ENCODE measurements at regions not wholly inside any gene's neighbourhood (a gene's known extent, or its start where the extent isn't known, plus 50 kb on each side); places are given as distances from the start of the nearest gene placed in this dataset.

DNA sequence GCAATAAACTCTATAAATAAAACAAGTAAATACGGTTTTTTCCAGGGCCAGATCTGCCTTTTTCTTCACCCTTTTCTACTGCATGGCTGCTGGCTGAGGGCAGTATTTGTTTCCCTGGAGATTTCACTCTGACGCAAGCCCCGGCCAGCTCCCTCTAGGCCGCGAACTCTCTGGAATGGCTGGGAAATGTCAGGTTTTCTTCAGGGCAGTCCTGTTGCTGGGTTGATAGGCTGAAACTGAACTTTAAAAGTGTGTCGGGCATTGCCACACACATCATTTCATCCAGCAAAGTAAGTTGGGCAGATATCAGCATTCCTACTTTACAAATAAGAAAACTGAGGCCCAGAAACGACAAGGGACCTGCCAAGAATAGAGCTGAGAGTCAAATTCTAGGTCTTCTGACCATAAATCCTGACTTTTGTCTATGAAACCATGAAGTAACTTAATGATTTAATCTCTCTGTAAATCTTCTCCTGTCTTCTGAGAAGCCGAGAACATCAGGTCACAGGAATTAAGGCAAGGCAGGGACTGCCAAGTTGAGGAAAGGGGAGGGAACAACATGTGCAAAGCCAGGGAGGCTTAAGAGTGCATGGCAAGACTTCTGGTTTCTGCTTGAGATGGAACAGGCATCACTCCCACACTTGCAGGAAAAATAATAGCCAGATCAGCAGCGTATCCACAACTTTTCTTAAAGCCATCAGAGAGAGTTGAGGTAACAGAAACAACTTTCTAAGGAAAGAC lies 205.0 kb upstream of the CCDC196 start:
- Histone ChIP-seq H3K27ac (ENCODE audit: low read depth, low read length, poor library complexity, severe bottlenecking) (no peak overlapping the region), H3K36me3 (ENCODE audit: insufficient read depth, low read length, poor library complexity, severe bottlenecking) (no peaks in the 10 kb centered on the region), H3K27me3 (replicated peaks; ENCODE audit: insufficient read depth, low read depth, low read length, poor library complexity) (no peaks in the 10 kb centered on the region), H3K4me3 (ENCODE audit: low read depth, low read length, poor library complexity, severe bottlenecking) (no peak overlapping the region), H3K9me3 (ENCODE audit: low read depth, low read length, poor library complexity, severe bottlenecking) (no peaks in the 10 kb centered on the region), H3K4me1 (ENCODE audit: insufficient read depth, low read length, poor library complexity, severe bottlenecking) (no peaks in the 10 kb centered on the region)
- POLR2A ChIA-PET (ENCODE audit: low non-redundant PET) = no interaction called here
- no peak for DNase-seq (ENCODE audit: low spot score)
- intact Hi-C loops (cut with micrococcal nuclease; ENCODE audit: unreplicated experiment) = no loop called here
- CTCF ChIA-PET = no interaction called here
- TF ChIP-seq, protein P1, sequence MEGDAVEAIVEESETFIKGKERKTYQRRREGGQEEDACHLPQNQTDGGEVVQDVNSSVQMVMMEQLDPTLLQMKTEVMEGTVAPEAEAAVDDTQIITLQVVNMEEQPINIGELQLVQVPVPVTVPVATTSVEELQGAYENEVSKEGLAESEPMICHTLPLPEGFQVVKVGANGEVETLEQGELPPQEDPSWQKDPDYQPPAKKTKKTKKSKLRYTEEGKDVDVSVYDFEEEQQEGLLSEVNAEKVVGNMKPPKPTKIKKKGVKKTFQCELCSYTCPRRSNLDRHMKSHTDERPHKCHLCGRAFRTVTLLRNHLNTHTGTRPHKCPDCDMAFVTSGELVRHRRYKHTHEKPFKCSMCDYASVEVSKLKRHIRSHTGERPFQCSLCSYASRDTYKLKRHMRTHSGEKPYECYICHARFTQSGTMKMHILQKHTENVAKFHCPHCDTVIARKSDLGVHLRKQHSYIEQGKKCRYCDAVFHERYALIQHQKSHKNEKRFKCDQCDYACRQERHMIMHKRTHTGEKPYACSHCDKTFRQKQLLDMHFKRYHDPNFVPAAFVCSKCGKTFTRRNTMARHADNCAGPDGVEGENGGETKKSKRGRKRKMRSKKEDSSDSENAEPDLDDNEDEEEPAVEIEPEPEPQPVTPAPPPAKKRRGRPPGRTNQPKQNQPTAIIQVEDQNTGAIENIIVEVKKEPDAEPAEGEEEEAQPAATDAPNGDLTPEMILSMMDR (conservative IDR thresholded peaks at IDR 0.05; ENCODE audit: low read depth, low read length) = no peak
- TF ChIP-seq EZH2 (IDR thresholded peaks at IDR 0.05; ENCODE audit: borderline replicate concordance, low read depth, low read length, poor library complexity, severe bottlenecking) = no peak
- no TSS peak for BruUV-seq (replicated peaks)

DNA sequence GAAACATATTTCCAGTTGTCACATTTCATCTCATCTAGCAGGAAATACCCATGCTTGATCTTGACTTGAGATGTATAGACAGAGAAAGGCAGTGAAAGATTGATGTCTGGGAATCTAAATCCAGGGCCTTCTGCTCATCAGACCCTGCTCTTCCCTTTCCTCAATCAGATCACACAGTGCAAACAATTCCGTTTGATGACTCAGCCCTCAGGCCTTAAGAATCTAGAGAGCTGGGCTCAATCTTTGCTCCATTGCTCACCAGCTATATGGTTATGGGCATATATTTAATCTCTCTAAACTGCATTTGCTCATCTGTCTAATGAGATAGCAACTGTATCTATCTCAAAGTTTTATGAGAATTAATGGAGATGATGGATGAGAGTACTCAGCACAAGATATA lies 201.8 kb upstream of the CCDC196 start:
- BruUV-seq (replicated peaks) = no TSS peak
- no peaks in the 10 kb centered on the region for H3K9me3 ChIP-seq (ENCODE audit: low read depth, low read length, poor library complexity, severe bottlenecking)
- ChIA-PET CTCF (no interaction called here), POLR2A (ENCODE audit: low non-redundant PET) (no interaction called here)
- no peak overlapping the region for H3K27ac ChIP-seq (ENCODE audit: low read depth, low read length, poor library complexity, severe bottlenecking)
- no peaks in the 10 kb centered on the region for H3K4me1 ChIP-seq (ENCODE audit: insufficient read depth, low read length, poor library complexity, severe bottlenecking)
- H3K27me3 ChIP-seq (replicated peaks; ENCODE audit: insufficient read depth, low read depth, low read length, poor library complexity) = no peaks in the 10 kb centered on the region
- DNase-seq (ENCODE audit: low spot score) = no peak
- TF ChIP-seq, protein P1 (conservative IDR thresholded peaks at IDR 0.05; ENCODE audit: low read depth, low read length) = no peak
- no peak for TF ChIP-seq EZH2 (IDR thresholded peaks at IDR 0.05; ENCODE audit: borderline replicate concordance, low read depth, low read length, poor library complexity, severe bottlenecking)
- no peaks in the 10 kb centered on the region for H3K36me3 ChIP-seq (ENCODE audit: insufficient read depth, low read length, poor library complexity, severe bottlenecking)
- intact Hi-C loops (cut with micrococcal nuclease; ENCODE audit: unreplicated experiment) = no loop called here
- no peak overlapping the region for H3K4me3 ChIP-seq (ENCODE audit: low read depth, low read length, poor library complexity, severe bottlenecking)

DNA sequence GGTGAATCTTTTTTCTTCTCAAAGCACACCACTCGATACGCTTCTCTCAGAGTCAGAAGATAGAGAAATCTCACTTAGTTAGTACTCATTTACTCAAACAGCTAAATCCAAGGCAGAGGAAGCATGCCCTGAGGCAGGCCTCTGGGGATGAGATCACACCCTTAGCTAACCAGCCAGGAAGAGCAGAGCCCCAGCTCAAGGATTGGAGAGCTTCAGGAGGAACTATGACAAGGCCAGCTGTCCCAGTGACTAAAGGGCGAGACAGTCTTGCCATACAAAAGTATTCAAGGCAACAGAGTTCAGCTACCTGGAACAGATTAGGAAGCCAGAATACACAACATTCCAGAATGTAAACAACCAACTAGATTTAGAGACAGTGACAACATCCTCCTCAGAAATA lies 197.7 kb upstream of the CCDC196 start:
- TF ChIP-seq EZH2 (IDR thresholded peaks at IDR 0.05; ENCODE audit: borderline replicate concordance, low read depth, low read length, poor library complexity, severe bottlenecking) = no peak
- TF ChIP-seq, protein P1 (conservative IDR thresholded peaks at IDR 0.05; ENCODE audit: low read depth, low read length) = no peak
- H3K9me3 ChIP-seq (ENCODE audit: low read depth, low read length, poor library complexity, severe bottlenecking) = no peaks in the 10 kb centered on the region
- no peaks in the 10 kb centered on the region for H3K4me1 ChIP-seq (ENCODE audit: insufficient read depth, low read length, poor library complexity, severe bottlenecking)
- H3K36me3 ChIP-seq (ENCODE audit: insufficient read depth, low read length, poor library complexity, severe bottlenecking) = no peaks in the 10 kb centered on the region
- DNase-seq (ENCODE audit: low spot score) = no peak
- intact Hi-C loops (cut with micrococcal nuclease; ENCODE audit: unreplicated experiment) = no loop called here
- no peak overlapping the region for H3K27ac ChIP-seq (ENCODE audit: low read depth, low read length, poor library complexity, severe bottlenecking)
- H3K4me3 ChIP-seq (ENCODE audit: low read depth, low read length, poor library complexity, severe bottlenecking) = no peak overlapping the region
- H3K27me3 ChIP-seq (replicated peaks; ENCODE audit: insufficient read depth, low read depth, low read length, poor library complexity) = no peaks in the 10 kb centered on the region
- ChIA-PET POLR2A (ENCODE audit: low non-redundant PET) (no interaction called here), CTCF (no interaction called here)
- BruUV-seq (replicated peaks) = no TSS peak
